ENCODE measurements at regions not wholly inside any gene's neighbourhood (a gene's known extent, or its start where the extent isn't known, plus 50 kb on each side); places are given as distances from the start of the nearest gene placed in this dataset.
"Not testable (repeated sequence)": the region's sequence is repeated elsewhere in the genome, so short reads cannot be mapped to it uniquely, and the experiment has no call there.

DNA sequence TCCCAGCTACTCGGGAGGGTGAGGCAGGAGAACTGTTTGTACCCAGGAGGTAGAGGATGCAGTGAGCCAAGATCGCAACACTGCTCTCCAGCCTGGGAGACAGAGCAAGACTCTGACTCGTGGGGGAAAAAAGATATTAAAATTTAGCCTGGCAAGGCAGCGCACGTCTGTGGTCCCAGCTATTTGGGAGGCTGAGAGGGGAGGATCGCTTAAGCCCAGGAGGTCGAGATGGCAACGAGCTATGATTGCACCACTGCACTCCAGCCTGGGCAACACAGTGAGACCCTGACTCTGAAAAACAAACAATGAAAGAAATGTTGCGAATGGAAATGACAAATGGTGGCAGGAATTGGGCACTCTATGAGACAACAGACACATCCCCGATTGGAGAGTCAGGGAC lies 137.2 kb upstream of the C1QTNF3 start:
- H3K36me3 Mint-ChIP-seq (ENCODE audit: low read depth); H3K27ac Mint-ChIP-seq; H3K9me3 ChIP-seq (ENCODE audit: control insufficient read depth, low read length, poor library complexity, severe bottlenecking); H3K27me3 Mint-ChIP-seq; H3K4me3 Mint-ChIP-seq; H3K4me1 Mint-ChIP-seq; ATAC-seq; DNase-seq: not testable (repeated sequence)

DNA sequence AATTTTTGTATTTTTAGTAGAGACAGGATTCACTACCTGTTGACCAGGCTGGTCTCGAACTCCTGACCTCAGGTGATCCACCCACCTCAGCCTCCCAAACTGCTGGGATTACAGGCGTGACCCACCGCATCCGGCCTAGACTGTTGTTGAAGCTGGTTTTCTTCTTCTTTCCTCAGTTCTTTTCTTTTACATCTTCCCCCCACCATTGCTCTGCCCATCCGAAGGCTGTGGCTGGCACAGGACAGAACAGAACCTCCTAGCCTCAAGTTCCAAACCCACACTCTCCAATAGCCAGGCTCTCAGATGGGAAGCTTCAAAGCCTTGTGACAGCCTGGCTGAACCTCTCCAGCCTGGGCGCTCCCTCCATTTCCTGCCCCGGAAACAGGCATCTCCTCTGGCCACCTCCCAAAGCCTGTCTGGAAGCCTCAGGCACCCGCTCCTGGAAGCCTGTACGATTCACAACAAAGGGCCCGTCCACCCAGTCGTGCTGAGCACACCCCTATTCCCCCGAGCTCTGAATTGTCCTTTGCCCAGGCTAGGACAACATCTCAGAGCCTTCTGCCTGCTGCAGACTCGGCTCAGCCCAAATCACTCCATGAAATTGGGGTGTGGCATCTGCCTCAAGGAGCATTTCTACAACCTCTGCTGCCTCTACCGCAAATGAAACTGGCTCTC lies 138.1 kb upstream of the C1QTNF3 start:
- ATAC-seq; H3K9me3 ChIP-seq (ENCODE audit: control insufficient read depth, low read length, poor library complexity, severe bottlenecking); H3K27me3 Mint-ChIP-seq; H3K36me3 Mint-ChIP-seq (ENCODE audit: low read depth); H3K4me1 Mint-ChIP-seq; H3K27ac Mint-ChIP-seq; DNase-seq; H3K4me3 Mint-ChIP-seq: not testable (repeated sequence)

DNA sequence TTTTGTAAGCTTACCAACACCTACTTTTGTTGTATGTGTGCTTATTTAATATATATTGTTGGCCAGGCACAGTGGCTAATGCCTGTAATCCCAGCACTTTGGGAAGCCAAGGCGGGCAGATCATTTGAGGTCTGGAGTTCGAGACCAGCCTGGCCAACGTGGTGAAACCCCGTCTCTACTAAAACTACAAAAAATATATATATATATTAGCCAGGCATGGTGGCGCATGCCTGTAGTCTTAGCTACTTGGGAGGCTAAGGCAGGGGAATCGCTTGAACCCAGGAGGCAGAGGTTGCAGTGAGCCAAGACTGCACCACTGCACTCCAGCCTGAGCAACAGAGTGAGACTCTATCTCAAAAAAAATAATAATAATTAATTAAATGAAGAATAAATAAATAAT lies 142.0 kb upstream of the C1QTNF3 start:
- not testable (repeated sequence) for H3K27ac Mint-ChIP-seq; H3K9me3 ChIP-seq (ENCODE audit: control insufficient read depth, low read length, poor library complexity, severe bottlenecking); ATAC-seq; H3K4me1 Mint-ChIP-seq; H3K4me3 Mint-ChIP-seq; DNase-seq; H3K36me3 Mint-ChIP-seq (ENCODE audit: low read depth); H3K27me3 Mint-ChIP-seq

- H3K9me3 ChIP-seq (ENCODE audit: control insufficient read depth, low read length, poor library complexity, severe bottlenecking); H3K27ac Mint-ChIP-seq; H3K27me3 Mint-ChIP-seq; H3K4me1 Mint-ChIP-seq; H3K36me3 Mint-ChIP-seq (ENCODE audit: low read depth); DNase-seq; H3K4me3 Mint-ChIP-seq; ATAC-seq: not testable (repeated sequence)
Measured at GRCh38 chr5:34185572-34185971, 142.6 kb upstream of the C1QTNF3 start.

GRCh38 chr5:34186108-34186507 lies 143.1 kb upstream of the C1QTNF3 start:
- ATAC-seq; H3K36me3 Mint-ChIP-seq (ENCODE audit: low read depth); H3K4me1 Mint-ChIP-seq; H3K9me3 ChIP-seq (ENCODE audit: control insufficient read depth, low read length, poor library complexity, severe bottlenecking); DNase-seq; H3K27ac Mint-ChIP-seq; H3K27me3 Mint-ChIP-seq; H3K4me3 Mint-ChIP-seq: not testable (repeated sequence)

GRCh38 chr5:34186865-34187264 lies 143.9 kb upstream of the C1QTNF3 start:
- ATAC-seq; DNase-seq; H3K9me3 ChIP-seq (ENCODE audit: control insufficient read depth, low read length, poor library complexity, severe bottlenecking); H3K4me3 Mint-ChIP-seq; H3K36me3 Mint-ChIP-seq (ENCODE audit: low read depth); H3K27ac Mint-ChIP-seq; H3K27me3 Mint-ChIP-seq: not testable (repeated sequence)
- H3K4me1 Mint-ChIP-seq, result peaks cover 11% of the 10 kb centered on the region

- not testable (repeated sequence) for ATAC-seq; H3K36me3 Mint-ChIP-seq (ENCODE audit: low read depth); H3K4me3 Mint-ChIP-seq; H3K9me3 ChIP-seq (ENCODE audit: control insufficient read depth, low read length, poor library complexity, severe bottlenecking); H3K27me3 Mint-ChIP-seq; DNase-seq
- peaks cover 14% of the 10 kb centered on the region for H3K4me1 Mint-ChIP-seq
- H3K27ac Mint-ChIP-seq, result peak overlapping the region; percentile 24
Measured at GRCh38 chr5:34187441-34187840, 144.4 kb upstream of the C1QTNF3 start.

DNA sequence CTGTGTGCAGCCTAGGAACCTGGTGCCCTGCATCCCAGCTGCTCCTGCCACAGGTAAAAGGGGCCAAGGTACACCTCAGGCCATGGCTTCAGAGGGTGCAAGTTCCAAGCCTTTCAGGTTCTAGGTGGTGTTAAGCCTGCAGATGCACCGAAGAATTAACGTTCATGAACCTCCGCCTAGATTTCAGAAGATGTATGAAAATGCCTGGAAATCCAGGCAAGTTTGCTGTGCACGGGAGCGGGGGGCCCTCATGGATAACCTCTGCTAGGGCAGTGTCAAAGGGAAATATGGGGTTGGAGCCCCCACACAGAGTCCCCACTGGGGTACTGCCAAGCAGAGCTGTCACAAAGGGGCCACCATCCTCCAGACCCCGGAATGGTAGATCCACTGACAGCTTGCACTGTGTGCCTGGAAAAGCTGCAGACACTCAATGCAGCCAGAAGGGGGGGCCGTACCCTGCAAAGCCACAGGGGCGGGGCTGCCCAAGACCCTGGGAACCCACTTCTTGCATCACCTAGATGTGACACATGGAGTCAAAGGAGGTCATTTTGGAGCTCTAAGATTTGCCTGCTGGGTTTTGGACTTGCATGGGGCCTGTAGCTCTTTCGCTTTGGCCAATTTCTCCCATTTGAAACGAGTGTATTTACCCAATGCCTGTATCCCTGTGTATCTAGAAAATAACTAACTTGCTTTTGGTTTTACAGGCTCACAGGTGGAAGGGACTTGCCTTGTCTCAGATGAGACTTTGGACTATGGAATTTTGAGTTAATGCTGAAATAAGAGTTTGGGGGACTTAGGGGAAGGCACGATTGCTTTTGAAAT lies 145.2 kb upstream of the C1QTNF3 start:
- DNase-seq, result peak; percentile 35 to 49 (median 35)
- Mint-ChIP-seq H3K4me1 (peaks cover 17% of the 10 kb centered on the region), H3K27ac (peak overlapping the region; percentile 24)
- not testable (repeated sequence) for H3K9me3 ChIP-seq (ENCODE audit: control insufficient read depth, low read length, poor library complexity, severe bottlenecking); H3K27me3 Mint-ChIP-seq; H3K36me3 Mint-ChIP-seq (ENCODE audit: low read depth); H3K4me3 Mint-ChIP-seq; ATAC-seq

DNA sequence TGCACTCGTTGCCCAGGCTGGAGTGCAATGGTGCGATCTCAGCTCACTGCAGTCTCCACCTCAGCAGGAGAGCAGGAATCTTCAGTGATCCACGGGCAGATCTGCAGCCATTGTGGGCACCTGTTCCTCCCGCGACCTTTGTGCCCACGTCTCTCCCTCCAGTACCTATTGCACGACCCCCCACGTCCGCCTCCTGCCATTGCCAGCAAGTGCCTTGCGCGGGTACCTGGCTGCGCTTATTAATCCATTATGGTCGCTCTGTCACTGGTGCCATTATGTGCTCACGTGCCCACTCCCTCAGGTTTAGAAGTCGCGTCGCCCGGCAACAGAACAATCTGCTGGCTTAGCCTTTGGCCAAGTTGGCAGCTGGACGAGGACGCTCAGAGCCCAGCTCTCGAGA lies 146.2 kb upstream of the C1QTNF3 start:
- not testable (repeated sequence) for ATAC-seq; H3K36me3 Mint-ChIP-seq (ENCODE audit: low read depth)
- DNase-seq, result peak in 1 of 3 donors; percentile 19

GRCh38 chr5:34189752-34190411 lies 146.9 kb upstream of the C1QTNF3 start:
- not testable (repeated sequence) for H3K4me3 Mint-ChIP-seq; H3K27ac Mint-ChIP-seq; H3K36me3 Mint-ChIP-seq (ENCODE audit: low read depth); H3K27me3 Mint-ChIP-seq; H3K9me3 ChIP-seq (ENCODE audit: control insufficient read depth, low read length, poor library complexity, severe bottlenecking); ATAC-seq
- peak in 2 of 3 donors; percentile 21 to 26 for DNase-seq
- peaks cover 17% of the 10 kb centered on the region for H3K4me1 Mint-ChIP-seq

More for the DNA sequence above, 146.2 kb upstream of the C1QTNF3 start:
- H3K4me1 Mint-ChIP-seq, result peaks cover 17% of the 10 kb centered on the region
- not testable (repeated sequence) for H3K4me3 Mint-ChIP-seq; H3K9me3 ChIP-seq (ENCODE audit: control insufficient read depth, low read length, poor library complexity, severe bottlenecking); H3K27ac Mint-ChIP-seq; H3K27me3 Mint-ChIP-seq

DNA sequence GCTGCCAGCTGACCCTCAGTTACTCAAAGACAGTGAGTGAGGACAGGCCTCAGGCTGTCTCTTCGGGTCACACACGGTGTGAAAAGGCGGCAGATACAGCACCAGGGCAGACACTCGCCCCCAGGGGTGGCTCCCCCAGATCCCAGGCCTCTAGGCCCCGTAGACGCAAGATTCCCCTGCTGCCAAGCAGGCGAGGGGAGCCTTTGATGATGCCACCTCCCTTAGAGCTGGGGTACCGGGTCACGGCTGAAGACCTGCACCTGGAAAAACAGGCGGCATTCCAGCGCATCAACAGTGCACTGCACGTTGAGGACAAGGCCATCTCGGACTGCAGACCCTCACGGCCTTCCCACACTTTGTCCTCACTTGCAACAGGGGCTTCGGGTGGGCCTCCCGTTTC lies 147.5 kb upstream of the C1QTNF3 start:
- not testable (repeated sequence) for H3K27me3 Mint-ChIP-seq; H3K9me3 ChIP-seq (ENCODE audit: control insufficient read depth, low read length, poor library complexity, severe bottlenecking); H3K4me3 Mint-ChIP-seq; H3K27ac Mint-ChIP-seq; ATAC-seq; H3K36me3 Mint-ChIP-seq (ENCODE audit: low read depth)
- peaks cover 16% of the 10 kb centered on the region for H3K4me1 Mint-ChIP-seq
- DNase-seq, result peak in 1 of 3 donors; percentile 32

DNA sequence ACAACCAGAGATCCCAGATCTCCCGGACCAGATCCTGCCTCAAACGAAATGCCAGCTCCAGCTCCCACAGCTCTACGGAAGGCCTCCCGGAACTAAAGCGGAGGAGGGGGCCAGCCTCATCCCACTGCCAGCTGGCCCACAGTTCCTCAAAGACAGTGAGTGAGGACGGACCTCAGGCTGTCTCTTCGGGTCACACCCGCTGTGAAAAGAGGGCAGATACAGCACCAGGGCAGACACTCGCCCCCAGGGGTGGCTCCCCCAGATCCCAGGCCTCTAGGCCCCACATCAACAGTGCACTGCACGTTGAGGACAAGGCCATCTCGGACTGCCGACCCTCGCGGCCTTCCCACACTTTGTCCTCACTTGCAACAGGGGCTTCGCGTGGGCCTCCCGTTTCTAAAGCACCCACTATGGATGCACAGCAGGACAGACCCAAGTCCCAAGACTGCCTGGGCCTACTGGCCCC lies 148.3 kb upstream of the C1QTNF3 start:
- peak in 2 of 3 donors; percentile 26 to 32 for DNase-seq
- H3K27ac Mint-ChIP-seq, result peak overlapping the region; percentile 72
- H3K9me3 ChIP-seq (ENCODE audit: control insufficient read depth, low read length, poor library complexity, severe bottlenecking); H3K4me3 Mint-ChIP-seq; ATAC-seq; H3K36me3 Mint-ChIP-seq (ENCODE audit: low read depth); H3K27me3 Mint-ChIP-seq: not testable (repeated sequence)
- peaks cover 14% of the 10 kb centered on the region for H3K4me1 Mint-ChIP-seq

All from T-helper 17 cell (primary cell).